ENCODE measurements at regions not wholly inside any gene's neighbourhood (a gene's known extent, or its start where the extent isn't known, plus 50 kb on each side); places are given as distances from the start of the nearest gene placed in this dataset.

- Histone ChIP-seq H3K9me3 (ENCODE audit: insufficient read depth, low read length) (peaks cover 3% of the 10 kb centered on the region; the same call in 1 of the 2 replicates), H4K20me1 (ENCODE audit: insufficient read depth, low read length) (no peaks in the 10 kb centered on the region), H3K27me3 (ENCODE audit: low read depth, low read length) (no peaks in the 10 kb centered on the region), H3K4me3 (ENCODE audit: low read length) (no peak overlapping the region), H3K79me2 (ENCODE audit: low read length) (no peaks in the 10 kb centered on the region), H3K9ac (ENCODE audit: low read length) (no peak overlapping the region), H3K4me1 (ENCODE audit: low read length) (peaks cover 4% of the 10 kb centered on the region), H2AFZ (ENCODE audit: low read depth, low read length) (no peak overlapping the region), H3K36me3 (replicated peaks; ENCODE audit: low read depth, low read length) (no peaks in the 10 kb centered on the region), H3K4me2 (ENCODE audit: low read length) (no peak overlapping the region), H3K27ac (ENCODE audit: low read length) (no peak overlapping the region)
- TF ChIP-seq EZH2phosphoT487 (IDR thresholded peaks at IDR 0.05; ENCODE audit: low read depth), result no peak
- TF ChIP-seq CTCF (IDR thresholded peaks at IDR 0.05; ENCODE audit: low read depth, low read length), result no peak
These were observed 131.1 kb downstream of the FAM161A start for GRCh38 chr2:61722800-61723199.

- no peaks in the 10 kb centered on the region for H4K20me1 ChIP-seq (ENCODE audit: insufficient read depth, low read length)
- H2AFZ ChIP-seq (ENCODE audit: low read depth, low read length), result no peak overlapping the region
- no peak for TF ChIP-seq EZH2phosphoT487 (IDR thresholded peaks at IDR 0.05; ENCODE audit: low read depth)
- TF ChIP-seq CTCF (IDR thresholded peaks at IDR 0.05; ENCODE audit: low read depth, low read length), result no peak
- no peaks in the 10 kb centered on the region for H3K4me1 ChIP-seq (ENCODE audit: low read length)
- no peak overlapping the region for H3K4me2 ChIP-seq (ENCODE audit: low read length)
- no peaks in the 10 kb centered on the region for H3K36me3 ChIP-seq (replicated peaks; ENCODE audit: low read depth, low read length)
- H3K27ac ChIP-seq (ENCODE audit: low read length), result no peak overlapping the region
- H3K9ac ChIP-seq (ENCODE audit: low read length), result no peak overlapping the region
- H3K79me2 ChIP-seq (ENCODE audit: low read length), result no peaks in the 10 kb centered on the region
- H3K9me3 ChIP-seq (ENCODE audit: insufficient read depth, low read length), result peaks cover 3% of the 10 kb centered on the region; the same call in 1 of the 2 replicates
- H3K27me3 ChIP-seq (ENCODE audit: low read depth, low read length), result no peaks in the 10 kb centered on the region
- no peak overlapping the region for H3K4me3 ChIP-seq (ENCODE audit: low read length)
These were observed 131.5 kb downstream of the FAM161A start for GRCh38 chr2:61722318-61722717.

- no peaks in the 10 kb centered on the region for H4K20me1 ChIP-seq (ENCODE audit: insufficient read depth, low read length)
- no peak overlapping the region for H2AFZ ChIP-seq (ENCODE audit: low read depth, low read length)
- H3K36me3 ChIP-seq (replicated peaks; ENCODE audit: low read depth, low read length), result no peaks in the 10 kb centered on the region
- no peak overlapping the region for H3K4me2 ChIP-seq (ENCODE audit: low read length)
- no peaks in the 10 kb centered on the region for H3K9me3 ChIP-seq (ENCODE audit: insufficient read depth, low read length)
- H3K27ac ChIP-seq (ENCODE audit: low read length), result no peak overlapping the region
- no peak overlapping the region for H3K9ac ChIP-seq (ENCODE audit: low read length)
- no peaks in the 10 kb centered on the region for H3K27me3 ChIP-seq (ENCODE audit: low read depth, low read length)
- no peak overlapping the region for H3K4me3 ChIP-seq (ENCODE audit: low read length)
- H3K79me2 ChIP-seq (ENCODE audit: low read length), result no peaks in the 10 kb centered on the region
- no peaks in the 10 kb centered on the region for H3K4me1 ChIP-seq (ENCODE audit: low read length)
- TF ChIP-seq EZH2phosphoT487 (IDR thresholded peaks at IDR 0.05; ENCODE audit: low read depth) (no peak), CTCF (IDR thresholded peaks at IDR 0.05; ENCODE audit: low read depth, low read length) (no peak)
These were observed 132.5 kb downstream of the FAM161A start for GRCh38 chr2:61721382-61721781.

- H3K79me2 ChIP-seq (ENCODE audit: low read length), result no peaks in the 10 kb centered on the region
- no peaks in the 10 kb centered on the region for H3K9me3 ChIP-seq (ENCODE audit: insufficient read depth, low read length)
- H3K4me1 ChIP-seq (ENCODE audit: low read length), result no peaks in the 10 kb centered on the region
- no peak overlapping the region for H3K4me2 ChIP-seq (ENCODE audit: low read length)
- H4K20me1 ChIP-seq (ENCODE audit: insufficient read depth, low read length), result no peaks in the 10 kb centered on the region
- no peak overlapping the region for H3K9ac ChIP-seq (ENCODE audit: low read length)
- H3K36me3 ChIP-seq (replicated peaks; ENCODE audit: low read depth, low read length), result no peaks in the 10 kb centered on the region
- H3K27ac ChIP-seq (ENCODE audit: low read length), result no peak overlapping the region
- H3K4me3 ChIP-seq (ENCODE audit: low read length), result no peak overlapping the region
- H2AFZ ChIP-seq (ENCODE audit: low read depth, low read length), result no peak overlapping the region
- H3K27me3 ChIP-seq (ENCODE audit: low read depth, low read length), result no peaks in the 10 kb centered on the region
- TF ChIP-seq EZH2phosphoT487 (IDR thresholded peaks at IDR 0.05; ENCODE audit: low read depth), result no peak
- TF ChIP-seq CTCF (IDR thresholded peaks at IDR 0.05; ENCODE audit: low read depth, low read length), result no peak
These were observed 132.9 kb downstream of the FAM161A start for GRCh38 chr2:61720911-61721310.
